ENCODE measurements at regions not wholly inside any gene's neighbourhood (a gene's known extent, or its start where the extent isn't known, plus 50 kb on each side); places are given as distances from the start of the nearest gene placed in this dataset.

- in situ Hi-C loops (cut with MboI; ENCODE audit: low sequenced_read_pairs, unreplicated experiment): no loop called here
- TF ChIP-seq CTCF (IDR thresholded peaks at IDR 0.05; ENCODE audit: borderline replicate concordance, control extremely low read depth, extremely low read depth, insufficient read depth, missing control alignments): no peak
- no peak for DNase-seq (ENCODE audit: low spot score)
These were observed 78.7 kb upstream of the CDH6 start for GRCh38 chr5:31114817-31115216.

GRCh38 chr5:31113666-31114350, 79.7 kb upstream of the CDH6 start:
- no peak for TF ChIP-seq CTCF (IDR thresholded peaks at IDR 0.05; ENCODE audit: borderline replicate concordance, control extremely low read depth, extremely low read depth, insufficient read depth, missing control alignments)
- DNase-seq (ENCODE audit: low spot score): no peak
- in situ Hi-C loops (cut with MboI; ENCODE audit: low sequenced_read_pairs, unreplicated experiment): no loop called here

GRCh38 chr5:31113101-31113500, 80.4 kb upstream of the CDH6 start:
- in situ Hi-C loops (cut with MboI; ENCODE audit: low sequenced_read_pairs, unreplicated experiment): no loop called here
- no peak for DNase-seq (ENCODE audit: low spot score)
- no peak for TF ChIP-seq CTCF (IDR thresholded peaks at IDR 0.05; ENCODE audit: borderline replicate concordance, control extremely low read depth, extremely low read depth, insufficient read depth, missing control alignments)

- no peak for DNase-seq (ENCODE audit: low spot score)
- in situ Hi-C loops (cut with MboI; ENCODE audit: low sequenced_read_pairs, unreplicated experiment): no loop called here
- TF ChIP-seq CTCF (IDR thresholded peaks at IDR 0.05; ENCODE audit: borderline replicate concordance, control extremely low read depth, extremely low read depth, insufficient read depth, missing control alignments): no peak
These were observed 86.4 kb upstream of the CDH6 start for GRCh38 chr5:31107091-31107518.

GRCh38 chr5:31106691-31107090, 86.8 kb upstream of the CDH6 start:
- no peak for DNase-seq (ENCODE audit: low spot score)
- TF ChIP-seq CTCF (IDR thresholded peaks at IDR 0.05; ENCODE audit: borderline replicate concordance, control extremely low read depth, extremely low read depth, insufficient read depth, missing control alignments): no peak
- in situ Hi-C loops (cut with MboI; ENCODE audit: low sequenced_read_pairs, unreplicated experiment): no loop called here

- no peak for TF ChIP-seq CTCF (IDR thresholded peaks at IDR 0.05; ENCODE audit: borderline replicate concordance, control extremely low read depth, extremely low read depth, insufficient read depth, missing control alignments)
- in situ Hi-C loops (cut with MboI; ENCODE audit: low sequenced_read_pairs, unreplicated experiment): no loop called here
- no peak for DNase-seq (ENCODE audit: low spot score)
These were observed 87.2 kb upstream of the CDH6 start for GRCh38 chr5:31106278-31106677.

Measured in GM13976 (cell line).